ENCODE measurements at regions not wholly inside any gene's neighbourhood (a gene's known extent, or its start where the extent isn't known, plus 50 kb on each side); places are given as distances from the start of the nearest gene placed in this dataset.

DNA sequence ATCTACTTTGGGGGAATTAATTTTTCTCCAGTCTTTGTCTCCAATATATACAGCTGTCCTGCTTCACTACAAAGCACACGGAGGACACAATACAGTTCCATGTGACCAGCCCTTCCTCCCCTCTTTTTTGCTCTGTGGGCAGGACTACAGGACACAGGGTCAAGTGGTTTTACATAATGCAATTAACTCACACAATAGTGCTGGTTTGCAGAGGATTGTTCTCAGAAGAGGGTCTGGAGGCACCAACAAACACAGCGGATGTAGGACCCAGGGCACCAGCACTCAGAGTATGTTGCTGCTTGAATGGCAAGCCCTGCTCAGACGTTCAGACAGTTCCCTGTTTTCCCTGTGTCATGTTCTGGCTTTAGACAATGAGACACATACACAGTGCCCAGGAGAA lies 52.0 kb upstream of the NPTX2 start:
- no peak for DNase-seq

DNA sequence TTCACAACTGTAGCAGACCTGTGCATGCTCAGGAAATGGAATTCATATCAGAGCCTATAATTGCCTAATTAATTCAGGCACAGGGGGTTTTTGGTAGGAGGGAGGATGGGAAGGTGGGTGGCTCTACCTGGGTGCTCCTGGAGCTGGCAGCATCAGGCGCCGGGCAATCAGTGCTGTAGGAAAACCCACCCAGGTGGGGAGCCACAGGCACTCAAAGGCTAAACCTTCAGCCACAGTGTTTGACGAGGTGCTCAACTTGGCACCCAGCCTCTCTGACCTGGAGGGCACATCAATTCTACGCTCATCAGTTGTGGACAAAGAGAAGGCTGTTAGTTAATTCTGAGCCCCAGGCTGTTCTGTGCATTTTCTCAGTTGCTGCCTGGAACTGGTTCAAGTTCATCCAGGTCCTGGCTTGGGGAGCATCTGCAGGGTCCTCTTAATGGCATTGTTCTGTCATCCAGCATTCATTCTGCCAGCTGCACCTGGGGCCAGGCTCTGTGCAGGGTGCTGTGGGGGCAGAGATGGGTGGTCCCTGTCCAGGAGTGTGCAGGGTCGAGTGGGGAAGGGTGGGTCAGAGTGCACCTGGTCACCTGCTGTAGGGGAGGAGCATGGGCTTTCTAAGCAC lies 54.1 kb upstream of the NPTX2 start:
- DNase-seq: no peak

DNA sequence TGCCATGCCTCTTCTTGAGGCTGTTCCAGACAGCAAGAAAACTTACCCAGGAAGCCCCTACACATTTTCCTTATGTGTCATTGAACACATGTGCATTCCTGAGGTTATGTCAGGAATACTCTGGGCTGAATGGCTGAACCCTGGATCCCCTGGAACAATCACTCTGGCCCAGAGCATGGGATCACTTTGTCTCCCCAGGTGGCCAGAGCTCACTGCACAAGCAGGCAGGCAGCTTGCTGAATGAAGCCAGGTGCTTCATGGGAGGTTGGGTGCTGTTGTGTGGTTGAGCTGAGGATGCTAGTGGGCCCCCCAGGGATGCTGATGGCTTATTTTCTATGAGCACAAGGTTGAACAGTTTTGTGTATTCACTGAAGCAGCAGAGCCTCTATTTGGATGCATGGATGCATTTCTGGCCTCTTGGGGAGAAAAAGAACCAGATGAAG lies 54.7 kb upstream of the NPTX2 start:
- no peak for DNase-seq

DNA sequence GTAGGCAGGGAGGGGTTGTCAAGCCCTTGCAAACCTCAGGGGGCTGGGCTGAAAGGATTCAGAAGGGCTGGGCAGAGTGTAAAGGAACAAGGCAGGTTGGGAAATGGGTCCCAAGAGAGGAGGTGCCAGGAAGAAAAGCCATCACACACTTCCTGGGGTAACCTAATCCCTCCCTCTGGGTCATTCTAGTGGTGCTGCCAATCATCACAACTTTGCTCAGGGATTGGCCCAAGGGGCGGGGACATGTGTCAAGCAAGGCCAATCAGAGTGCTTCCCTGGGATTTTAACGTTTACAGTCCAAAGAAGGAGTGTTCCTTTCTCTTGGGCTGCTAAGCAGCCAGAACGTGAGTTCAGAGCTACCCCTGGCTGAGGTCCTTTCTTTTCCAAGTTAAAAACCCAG lies 57.1 kb upstream of the NPTX2 start:
- DNase-seq: no peak

DNA sequence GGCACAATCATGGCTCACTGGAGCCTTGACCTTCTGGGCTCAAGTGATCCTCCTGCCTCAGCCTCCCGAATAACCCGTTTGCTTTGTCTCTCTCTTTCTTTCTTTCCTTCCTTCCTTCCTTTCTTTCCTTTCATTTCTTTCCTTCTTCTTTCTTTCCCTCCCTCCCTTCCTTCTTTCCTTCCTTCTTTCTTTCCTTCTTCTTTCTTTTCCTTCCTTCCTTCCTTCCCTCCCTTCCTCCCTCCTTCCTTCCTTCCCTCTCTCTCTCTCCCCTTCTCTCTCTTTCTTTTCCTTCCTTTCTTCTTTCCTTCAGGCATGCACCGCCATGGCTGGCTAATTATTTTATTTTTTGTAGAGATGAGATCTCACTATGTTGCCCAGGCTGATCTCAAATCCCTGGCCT lies 57.9 kb upstream of the NPTX2 start:
- no peak for DNase-seq

DNA sequence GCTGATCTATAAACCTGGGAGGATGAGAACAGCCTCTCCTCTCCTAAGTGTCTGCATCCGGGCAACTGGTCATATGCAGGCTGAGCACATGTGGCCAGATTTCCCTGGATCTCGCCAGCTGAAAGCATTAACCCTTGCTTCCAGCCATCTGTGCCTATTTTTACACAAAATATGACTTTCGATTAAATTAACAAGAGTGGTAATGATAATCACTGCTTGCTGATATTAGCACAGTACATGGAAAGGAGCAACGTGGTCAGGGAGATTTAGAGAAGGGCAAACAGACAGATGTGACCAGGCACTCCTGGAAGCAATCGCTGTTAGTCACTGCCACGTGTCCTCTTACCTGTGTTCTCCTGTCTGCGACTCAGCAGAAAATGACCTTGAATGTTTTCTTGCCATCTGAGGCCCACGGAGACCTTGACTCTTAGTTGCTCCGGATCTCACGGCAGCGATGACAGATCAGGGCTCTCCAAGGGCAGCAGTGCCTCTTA lies 59.5 kb upstream of the NPTX2 start:
- DNase-seq: no peak

DNA sequence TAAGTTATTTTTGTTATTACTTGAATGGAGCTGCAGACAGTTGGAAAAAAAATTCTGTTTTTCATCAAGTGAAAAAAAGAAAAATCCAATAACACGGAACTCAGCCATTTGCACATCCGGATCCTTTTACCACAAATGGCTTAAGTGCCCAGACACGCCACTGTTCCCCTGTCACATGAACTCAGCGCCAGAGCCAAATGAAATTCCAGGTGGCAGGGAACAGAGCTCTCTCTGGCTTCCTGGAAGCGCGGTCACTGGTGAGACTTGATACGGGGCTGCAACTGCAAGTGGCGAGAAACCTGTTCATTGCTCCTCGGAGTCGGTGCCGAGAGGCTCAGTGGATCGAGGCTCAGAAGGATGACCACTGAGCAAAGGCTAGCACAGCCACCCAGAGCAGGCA lies 60.8 kb upstream of the NPTX2 start:
- no peak for DNase-seq

DNA sequence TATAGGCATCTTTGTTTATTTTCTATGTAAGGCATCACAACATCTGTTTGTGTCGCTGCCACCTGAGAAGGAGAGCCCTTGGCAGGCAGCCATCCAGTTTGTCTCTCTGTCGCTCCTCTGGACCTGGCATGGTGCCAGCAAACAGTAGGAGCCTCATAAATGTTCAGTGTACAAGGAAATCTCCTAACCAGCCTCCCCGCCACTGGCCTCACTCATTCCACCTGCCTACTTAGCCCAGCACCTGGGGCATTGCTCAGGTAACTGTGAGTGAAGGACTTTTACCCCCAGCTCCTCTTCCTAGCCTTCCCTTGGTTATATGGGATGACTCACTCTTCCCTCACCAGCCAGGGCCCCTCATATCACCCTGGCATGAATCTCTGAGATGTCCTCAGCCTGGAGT lies 61.7 kb upstream of the NPTX2 start:
- no peak for DNase-seq

DNA sequence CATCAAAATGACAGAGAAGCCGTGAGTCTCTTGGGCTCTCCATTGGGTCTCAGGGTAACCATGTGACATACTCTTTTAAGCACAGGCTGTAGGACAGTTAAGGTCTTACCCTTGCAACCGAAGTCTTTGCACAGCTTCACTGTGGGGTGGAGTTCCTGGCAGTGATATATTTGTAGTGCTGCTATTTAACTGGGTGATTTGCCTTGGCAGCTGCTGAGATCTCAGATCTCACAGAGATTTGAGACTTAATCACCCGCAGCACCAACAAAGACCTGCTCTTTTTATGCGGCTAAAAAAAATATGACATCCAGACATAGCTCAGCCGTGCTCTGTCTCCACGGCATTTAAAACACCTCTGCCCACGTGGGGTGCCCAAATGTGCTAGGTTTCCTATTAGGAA lies 63.4 kb upstream of the NPTX2 start:
- DNase-seq: no peak

DNA sequence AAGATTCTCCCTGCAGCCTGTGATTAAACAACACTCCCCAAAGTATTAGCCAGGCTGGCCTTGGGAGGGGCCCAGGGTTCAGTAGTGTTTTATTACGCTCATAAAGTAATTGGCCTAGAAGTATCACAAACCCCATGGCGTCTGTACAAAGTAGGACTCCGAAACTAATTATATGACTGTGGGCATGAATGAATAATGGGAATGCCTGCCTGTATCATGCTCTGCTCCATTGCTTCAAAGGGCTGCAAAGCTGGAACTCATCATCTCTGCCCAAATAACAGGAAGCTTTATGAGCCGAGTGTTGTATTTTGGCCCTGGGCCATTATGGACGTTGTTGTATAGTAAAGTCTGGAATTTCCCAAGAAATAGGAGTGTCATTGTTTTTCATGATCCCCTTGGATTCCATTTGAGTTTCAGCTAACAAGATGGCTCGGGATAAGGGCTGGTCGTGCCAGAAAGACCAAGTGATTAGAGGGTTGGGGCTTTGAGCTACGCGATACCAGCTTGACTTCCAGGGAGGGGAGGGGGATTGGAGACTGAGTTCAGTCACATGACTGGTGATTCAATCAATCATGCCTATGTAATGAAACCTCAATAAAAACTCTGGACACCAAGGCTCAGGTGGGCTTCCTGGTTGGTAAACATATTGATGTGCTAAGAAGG lies 65.3 kb upstream of the NPTX2 start:
- no peak for DNase-seq

DNA sequence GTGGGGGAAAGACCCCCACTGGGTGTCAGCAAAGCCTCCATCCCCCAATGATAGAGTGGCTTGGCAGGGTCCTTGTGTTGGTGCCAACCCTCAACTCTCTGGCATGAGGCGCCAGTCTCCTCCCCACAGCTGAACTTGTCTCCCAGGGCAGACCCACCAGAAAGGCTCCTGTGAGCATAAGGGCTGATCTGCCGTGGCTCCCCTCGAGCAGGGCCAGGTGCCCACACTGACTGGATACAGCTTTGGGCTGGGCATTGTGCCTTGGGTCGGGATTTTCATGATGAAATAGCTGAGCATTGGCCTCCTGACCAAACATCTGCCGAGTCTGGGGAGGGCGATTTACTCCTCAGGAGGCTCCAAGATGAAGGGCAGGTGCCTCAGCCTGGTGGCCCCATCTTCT lies 68.1 kb upstream of the NPTX2 start:
- no peak for DNase-seq

DNA sequence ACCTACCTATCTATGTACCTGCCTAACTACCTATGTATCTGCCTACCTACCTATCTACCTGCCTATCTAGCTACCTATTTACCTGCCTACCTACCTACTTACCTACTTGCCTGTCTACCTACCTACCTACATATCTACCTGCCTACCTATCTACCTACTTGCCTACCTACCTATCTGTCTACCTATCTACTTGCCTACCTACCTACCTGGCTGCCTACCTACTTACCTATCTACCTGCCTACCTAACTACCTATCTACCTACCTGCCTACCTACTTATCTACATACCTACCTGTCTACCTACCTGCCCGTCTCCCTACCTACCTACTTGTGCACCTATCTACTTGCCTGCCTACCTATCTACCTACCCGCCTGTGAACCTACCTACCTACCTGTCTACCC lies 68.7 kb upstream of the NPTX2 start:
- DNase-seq: no peak

DNA sequence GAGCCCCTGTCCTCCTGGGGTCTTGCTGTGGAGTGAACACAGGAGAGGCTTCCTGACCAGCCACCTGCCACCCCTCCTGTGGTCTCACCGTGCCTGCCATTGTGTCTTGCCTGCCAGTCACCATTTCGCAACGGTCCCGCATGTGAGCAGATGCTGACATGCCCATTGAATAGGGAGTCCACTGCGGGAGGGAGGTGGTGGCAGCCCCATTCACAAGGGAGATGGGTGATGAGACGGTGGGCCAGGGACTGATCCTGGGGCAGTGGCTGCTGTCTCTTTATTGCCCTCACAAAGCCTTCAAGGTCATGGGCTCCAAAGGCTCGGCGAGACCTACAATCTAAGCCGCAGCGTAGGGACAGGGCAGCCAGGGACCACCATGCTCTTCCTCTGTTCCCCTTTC lies 76.0 kb upstream of the NPTX2 start:
- no peak for DNase-seq

DNA sequence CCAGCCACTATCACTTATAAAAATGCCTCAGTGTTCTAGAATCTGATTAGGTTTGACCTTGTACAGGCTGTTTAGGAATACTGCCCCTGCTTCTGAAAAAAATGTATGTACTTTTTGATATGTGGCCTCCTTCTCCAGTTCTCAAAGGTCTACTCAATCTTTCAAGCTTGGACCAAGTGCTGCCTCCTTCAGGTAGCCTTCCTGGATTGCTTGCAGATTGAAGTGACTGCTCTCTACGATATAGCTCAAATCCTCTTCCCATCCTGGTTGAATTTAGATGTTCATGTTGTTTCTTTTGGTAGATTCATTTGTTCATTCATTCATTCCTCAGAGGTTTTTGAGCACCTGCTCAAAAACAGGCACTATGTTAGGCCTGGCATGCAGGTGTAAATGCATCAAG lies 77.2 kb upstream of the NPTX2 start:
- no peak for DNase-seq

DNA sequence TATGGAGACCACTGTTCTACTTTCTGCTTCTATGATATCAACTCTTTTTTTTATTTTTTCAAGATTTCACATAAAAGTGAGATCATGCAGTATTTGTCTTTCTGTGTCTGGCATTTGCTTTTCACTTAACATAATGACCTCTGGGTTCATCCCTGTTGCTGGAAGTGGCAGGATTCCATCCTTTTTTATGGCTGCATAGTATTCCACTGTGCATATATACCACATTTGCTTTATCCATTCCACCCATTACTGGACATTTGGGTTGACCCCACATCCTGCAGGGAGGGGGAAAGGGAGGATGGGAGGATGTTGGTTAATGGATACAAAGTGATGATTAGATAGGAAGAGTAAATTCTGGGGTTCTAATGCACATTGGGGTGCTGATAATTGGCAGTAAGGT lies 80.3 kb upstream of the NPTX2 start:
- no peak for DNase-seq

DNA sequence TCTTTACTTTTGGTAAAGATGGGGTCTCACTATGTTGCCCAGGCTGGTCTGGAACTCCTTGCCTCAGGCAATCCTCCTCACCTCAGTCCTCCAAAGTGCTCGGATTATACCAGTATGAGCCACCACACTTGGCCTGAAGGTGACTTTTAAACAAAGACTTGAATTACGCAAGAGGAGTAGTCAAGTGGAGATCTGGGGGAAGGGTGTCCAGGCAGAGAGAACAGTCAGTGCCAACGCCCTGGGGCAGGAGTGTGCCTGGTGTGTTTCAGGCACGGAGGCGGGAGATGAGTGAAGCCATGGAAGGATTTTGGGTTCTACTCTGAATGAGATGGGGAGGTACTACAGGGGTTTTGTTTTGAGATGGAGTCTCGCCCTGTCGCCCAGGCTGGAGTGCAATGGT lies 82.6 kb upstream of the NPTX2 start:
- no peak for DNase-seq

DNA sequence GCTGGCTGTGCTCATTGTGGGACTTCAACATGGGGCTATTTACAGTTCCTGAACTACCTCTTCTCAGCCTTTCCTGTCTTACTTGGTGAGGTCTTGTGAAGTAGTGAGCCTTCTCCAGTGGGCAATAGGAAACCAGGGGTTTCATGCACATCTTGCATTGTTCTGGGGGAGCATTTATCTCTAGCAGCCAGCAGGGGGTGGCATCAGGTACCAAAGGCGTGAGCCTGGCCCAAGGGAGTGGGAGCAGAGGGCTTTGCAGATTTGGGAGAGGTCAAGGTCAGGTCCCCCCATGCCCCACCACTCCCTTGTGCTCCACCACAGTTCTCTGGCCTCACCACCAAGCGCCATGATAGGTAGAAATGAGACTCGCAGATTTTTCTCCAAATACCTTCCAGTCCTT lies 85.4 kb upstream of the NPTX2 start:
- DNase-seq: no peak

DNA sequence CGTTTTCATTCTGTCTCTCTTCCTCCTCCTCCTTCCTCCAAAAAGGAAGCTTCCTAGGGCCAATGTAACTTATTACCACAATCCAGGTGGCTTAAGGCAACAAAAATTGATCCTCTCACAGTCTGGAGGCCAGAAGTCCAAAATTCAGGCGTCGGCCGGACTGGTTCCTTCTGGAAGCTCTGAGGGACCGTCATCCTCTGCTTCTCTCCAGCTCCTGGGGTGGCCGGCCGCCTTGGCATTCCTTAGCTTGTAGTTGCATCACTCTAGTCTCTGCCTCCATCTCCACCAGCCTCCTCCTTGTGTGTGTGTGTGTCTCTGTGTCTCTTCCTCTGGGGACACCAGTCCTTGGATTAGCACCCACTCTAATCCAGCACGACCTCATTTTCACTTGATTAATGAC lies 89.0 kb upstream of the NPTX2 start:
- DNase-seq: no peak

DNA sequence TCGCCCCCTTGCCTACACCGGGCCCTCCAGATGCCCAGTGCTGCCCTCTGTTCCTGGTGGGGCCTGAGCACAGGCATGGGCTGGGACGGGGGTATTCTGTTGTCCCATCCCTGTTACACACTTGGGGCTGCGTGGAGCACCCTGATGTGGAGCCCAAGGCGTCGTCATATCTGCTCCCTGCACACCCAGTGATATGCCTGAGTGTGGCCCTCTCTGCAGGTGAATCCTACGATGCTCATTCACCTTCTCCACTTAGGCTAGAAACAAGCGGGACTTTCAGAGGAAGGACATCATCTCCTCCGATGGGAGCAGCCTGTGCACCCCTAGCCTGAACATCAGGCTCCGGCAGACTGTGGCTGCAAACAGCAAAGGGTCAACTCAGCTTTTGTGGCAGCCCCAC lies 91.0 kb upstream of the NPTX2 start:
- no peak for DNase-seq

DNA sequence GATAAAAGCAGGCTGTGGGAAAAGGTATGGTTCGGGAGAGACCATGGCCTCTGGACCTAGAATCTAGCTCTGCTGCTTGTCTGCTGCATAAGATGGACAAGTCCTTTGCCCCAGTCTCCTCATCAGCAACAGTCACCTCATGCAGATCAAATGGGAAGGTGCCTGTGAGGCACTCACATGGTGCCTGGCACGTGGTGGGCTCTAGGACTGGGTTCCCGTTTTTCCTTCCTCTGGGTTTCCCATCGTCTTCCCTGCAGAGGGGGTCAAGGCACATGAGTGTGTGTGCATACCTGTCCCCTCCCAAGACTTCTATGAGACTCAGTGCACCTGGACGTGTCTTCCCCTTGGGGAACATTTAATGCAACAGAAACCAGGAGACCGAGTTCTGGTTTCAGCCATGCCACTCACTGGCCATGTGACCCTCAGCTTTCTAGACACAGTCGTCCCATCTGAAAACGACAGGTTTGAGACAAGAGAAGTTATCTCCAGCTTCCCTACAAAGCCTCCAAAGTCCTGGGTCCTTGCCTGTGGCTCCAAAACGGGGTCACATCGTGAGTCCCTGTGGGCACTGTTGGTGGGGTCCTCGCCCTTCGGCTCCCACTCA lies 95.9 kb upstream of the NPTX2 start:
- DNase-seq: no peak

DNA sequence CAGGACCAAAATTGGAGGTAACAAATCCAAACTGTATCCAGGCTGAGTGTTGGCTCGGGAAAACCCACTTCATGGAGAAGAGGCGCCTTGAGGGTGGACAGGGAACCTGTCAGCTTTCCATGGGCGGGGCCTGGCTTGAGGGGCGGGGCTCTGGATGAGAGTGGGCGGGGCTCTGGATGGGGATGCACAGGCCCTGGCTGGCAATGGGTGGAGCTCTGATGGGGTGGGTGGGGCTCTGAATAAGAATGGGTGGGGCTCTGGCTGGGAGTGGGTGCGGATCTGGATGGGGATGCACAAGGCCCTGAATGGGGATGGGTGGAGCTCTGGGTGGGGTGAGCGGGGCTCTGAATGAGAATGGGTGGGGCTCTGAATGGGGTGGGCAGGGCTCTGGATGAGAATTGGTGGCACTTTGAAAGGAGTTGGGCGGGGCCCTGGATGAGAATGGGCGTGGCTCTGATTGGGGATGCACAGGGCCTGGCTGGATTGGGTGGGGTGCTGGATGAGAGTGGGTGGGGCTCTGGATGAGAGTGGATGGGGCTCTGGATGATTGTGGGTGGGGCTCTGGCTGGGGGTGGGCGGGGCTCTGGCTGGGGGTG lies 96.6 kb upstream of the NPTX2 start:
- DNase-seq: no peak

DNA sequence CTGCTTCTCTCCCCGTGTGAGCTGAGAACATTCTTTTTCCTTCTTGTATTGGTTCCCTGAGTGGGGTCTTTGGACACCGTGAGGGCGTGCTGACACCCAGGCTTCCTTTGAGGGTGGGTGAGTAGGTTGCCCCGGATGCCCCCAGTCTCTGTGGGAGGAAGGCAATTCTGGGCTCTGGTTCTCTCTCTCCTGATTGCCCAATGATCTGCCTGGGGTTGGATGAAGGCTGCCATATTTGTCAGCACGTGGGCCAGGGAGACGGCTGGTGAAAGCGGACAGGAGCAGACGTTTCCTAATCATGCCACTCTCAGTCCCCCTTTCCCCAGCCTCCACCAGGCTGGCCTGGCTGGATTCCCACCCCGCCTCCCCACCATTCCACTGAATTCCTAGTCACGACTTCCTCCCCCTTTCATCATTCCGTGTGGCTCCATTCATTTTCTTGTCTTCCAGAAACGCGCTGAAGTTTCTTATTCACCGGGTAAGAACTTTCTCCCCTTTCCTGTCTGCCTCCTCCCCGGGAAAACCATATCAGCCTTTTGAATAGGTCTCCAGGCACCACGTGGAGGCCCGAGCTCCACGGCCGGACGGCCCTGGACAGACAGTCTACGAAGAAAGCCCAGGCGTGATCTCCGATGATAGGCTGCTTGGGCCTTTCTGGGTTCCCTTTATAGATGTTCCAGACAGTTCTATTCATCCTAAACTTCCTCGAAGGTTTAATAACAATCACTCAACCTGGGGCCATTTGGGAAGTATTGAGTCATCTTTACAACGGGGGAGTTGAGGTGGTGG lies 98.7 kb upstream of the NPTX2 start:
- DNase-seq: no peak

DNA sequence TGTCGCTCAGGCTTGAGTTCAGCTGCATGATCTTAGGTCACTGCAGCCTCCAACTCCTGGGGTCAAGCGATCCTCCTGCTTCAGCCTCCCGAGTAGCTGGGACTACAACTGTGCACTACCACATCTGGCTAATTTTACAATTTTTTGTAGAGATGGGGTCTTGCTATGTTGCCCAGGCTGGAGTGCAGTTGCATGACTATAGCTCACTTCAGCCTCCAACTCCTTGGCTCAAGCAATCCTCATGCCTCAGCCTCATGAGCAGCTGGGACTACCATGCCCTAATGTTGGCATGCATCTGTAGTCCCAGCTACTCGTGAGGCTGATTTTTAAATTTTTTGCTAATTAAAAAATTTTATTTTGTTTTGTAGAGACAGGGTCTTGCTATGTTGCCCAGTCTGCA lies 101.9 kb upstream of the NPTX2 start:
- no peak for DNase-seq
